ENCODE measurements at regions not wholly inside any gene's neighbourhood (a gene's known extent, or its start where the extent isn't known, plus 50 kb on each side); places are given as distances from the start of the nearest gene placed in this dataset.

GRCh38 chr5:57338068-57338867 is 144.3 kb downstream of the ACTBL2 start:
- DNase-seq (ENCODE audit: low read depth in 2 of 3, low spot score in 1 of 3), result no peak

GRCh38 chr5:57335092-57335660 is 147.4 kb downstream of the ACTBL2 start:
- DNase-seq (ENCODE audit: low read depth in 2 of 3, low spot score in 1 of 3), result no peak

- no peak for DNase-seq (ENCODE audit: low read depth in 2 of 3, low spot score in 1 of 3)
Measured at GRCh38 chr5:57334475-57334874, 148.1 kb downstream of the ACTBL2 start.

GRCh38 chr5:57332361-57332760 is 150.2 kb downstream of the ACTBL2 start:
- no peak for DNase-seq (ENCODE audit: low read depth in 2 of 3, low spot score in 1 of 3)

DNA sequence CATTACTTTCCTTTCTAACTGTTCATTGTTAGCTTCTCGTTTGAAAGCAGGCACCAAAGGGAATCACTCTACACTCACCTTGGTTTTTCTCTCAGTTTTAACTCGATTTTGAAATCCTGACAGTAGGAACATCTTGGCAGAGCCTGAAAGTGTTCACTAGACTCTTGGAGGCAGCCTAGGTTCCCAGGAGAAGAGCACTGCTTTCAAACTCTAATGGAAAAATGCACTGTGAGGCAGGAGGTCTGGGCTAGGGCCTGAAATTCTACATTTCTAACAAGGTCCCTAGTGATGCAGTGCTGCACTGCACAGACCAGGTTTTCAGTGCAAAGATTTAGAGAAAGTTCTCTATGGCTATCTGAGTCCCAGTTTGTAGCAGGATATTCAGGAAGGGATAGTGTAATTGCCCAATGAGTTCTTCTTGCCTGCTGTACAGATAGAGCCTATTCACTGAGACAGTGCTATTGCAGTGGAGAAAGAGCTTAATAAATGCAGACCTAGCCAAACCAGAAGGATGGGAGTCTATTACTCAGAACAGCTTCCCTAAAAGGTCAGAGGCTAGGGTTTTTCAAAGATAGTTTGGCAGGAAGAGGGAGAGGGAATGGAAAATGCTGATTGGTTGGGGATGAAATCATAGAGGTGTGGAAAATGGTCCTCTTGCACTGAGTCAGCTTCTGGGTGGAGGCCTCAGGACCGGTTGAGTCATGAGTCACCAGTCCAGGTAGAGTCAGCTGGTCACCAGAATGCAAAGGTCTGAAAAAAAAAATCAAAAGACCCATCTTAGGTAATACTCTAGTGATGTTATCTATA is 153.9 kb downstream of the GPBP1 start:
- DNase-seq (ENCODE audit: low read depth in 2 of 3, low spot score in 1 of 3), result no peak

DNA sequence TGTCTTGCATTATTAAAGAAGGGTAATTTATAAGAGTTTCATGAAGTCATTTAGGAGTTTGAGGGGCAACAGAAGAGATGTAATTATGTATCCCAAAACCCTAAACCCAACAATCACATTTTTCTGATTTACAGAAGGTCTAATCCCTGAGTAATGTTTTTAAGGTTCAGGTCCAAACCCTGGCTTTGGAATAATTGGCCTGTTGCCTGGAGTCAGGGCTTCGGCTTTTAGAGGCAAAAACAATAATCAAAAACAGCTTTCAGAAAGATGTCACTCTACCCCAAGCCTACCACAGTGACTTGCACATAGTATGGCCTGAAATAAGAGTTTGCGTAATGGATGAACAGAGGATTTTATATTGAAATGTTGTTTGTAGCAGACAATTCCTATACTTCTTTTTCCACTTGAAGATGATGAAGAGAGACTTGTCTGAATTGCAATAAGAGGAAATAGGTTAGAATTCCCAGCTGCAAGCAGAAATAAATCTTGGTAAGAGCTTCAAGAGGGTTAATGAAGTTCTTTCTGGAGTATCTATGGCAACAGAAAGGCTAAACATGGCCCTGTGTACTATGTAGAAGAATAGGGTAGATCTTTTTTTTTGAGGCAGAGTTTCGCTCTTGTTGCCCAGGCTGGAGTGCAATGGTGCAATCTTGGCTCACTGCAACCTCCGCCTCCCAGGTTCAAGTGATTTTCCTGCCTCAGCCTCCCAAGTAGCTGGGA is 152.0 kb downstream of the GPBP1 start:
- DNase-seq (ENCODE audit: low read depth in 2 of 3, low spot score in 1 of 3), result no peak

GRCh38 chr5:57324861-57325260 is 151.0 kb downstream of the GPBP1 start:
- DNase-seq (ENCODE audit: low read depth in 2 of 3, low spot score in 1 of 3), result no peak

DNA sequence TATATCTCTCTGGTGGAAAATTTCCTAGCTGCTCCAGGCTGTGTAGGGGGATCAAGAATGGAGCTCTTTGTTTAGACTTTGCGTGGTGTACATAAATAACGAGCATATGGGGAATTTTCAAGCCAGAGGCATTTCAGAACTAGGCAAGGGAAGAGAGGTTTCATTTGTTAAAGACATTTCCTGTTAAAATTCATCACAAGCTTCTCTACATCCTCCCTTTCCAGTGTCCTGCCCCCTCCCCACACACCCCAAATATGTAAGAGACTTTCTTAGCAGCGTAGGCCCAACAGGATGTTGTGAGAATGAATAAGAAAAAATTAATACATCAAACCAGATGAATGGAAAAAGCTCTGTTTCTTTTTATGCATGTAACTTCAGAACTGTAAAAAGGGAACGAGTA is 150.3 kb downstream of the GPBP1 start:
- DNase-seq (ENCODE audit: low read depth in 2 of 3, low spot score in 1 of 3), result no peak

DNA sequence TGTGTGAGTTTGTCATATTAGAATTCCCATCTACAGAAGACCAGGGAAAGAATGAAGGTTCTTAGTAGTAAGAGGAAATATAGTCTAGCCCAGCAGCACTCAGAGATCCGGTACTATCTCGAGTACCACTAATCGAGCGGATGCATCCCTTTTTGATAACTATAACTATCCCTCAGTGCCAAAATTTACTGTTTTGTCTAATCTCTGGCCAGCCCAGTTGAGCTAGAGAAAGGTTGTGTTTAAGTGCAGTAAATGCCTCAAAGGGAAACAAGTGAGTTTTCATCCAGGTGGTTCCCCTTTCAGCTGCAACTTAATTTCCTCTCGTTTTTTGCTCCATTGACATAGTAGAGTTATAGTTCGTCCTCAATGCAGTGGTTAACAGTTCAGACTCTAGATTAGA is 146.7 kb downstream of the GPBP1 start:
- no peak for DNase-seq (ENCODE audit: low read depth in 2 of 3, low spot score in 1 of 3)

DNA sequence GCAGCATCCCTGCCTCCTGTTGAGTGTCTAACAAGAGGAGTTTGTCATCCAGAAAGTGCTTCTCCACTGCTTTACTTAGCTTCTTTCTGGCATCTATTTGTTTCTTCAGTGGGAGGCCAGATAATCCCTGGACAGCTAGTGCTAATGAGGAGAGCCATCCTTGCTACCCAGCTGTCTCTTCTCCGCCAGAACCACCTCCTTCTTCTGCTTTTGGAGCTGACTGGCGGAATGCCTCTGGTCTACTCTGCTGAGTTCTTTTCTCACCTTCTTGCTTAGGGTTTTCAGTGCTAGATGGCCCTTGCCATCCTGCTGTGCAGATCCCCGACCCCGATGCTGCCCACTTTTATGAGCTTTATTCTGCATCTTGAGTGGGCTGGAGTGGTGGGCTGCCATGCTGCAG is 145.8 kb downstream of the GPBP1 start:
- no peak for DNase-seq (ENCODE audit: low read depth in 2 of 3, low spot score in 1 of 3)

DNA sequence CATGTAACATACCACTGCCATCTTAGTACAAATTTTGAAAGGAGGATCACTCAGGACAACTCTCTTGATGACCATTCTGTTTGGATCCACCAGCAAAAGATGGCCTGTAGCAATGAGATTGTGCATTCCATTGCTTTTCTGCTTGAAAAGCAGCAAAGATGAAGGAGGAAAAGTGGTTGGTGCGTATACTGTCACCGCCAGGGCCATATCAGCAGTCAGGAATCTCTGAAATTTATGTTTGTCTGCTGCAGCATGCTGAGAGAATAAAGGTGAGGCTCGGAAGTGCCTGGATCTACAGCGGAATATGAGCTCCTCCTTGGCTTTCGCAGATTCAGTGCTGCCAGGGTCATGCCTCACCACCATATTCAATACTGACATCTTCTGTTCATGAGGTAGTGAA is 144.4 kb downstream of the GPBP1 start:
- no peak for DNase-seq (ENCODE audit: low read depth in 2 of 3, low spot score in 1 of 3)

- DNase-seq (ENCODE audit: low read depth in 2 of 3, low spot score in 1 of 3), result no peak
Measured at GRCh38 chr5:57317341-57317740, 143.5 kb downstream of the GPBP1 start.

DNA sequence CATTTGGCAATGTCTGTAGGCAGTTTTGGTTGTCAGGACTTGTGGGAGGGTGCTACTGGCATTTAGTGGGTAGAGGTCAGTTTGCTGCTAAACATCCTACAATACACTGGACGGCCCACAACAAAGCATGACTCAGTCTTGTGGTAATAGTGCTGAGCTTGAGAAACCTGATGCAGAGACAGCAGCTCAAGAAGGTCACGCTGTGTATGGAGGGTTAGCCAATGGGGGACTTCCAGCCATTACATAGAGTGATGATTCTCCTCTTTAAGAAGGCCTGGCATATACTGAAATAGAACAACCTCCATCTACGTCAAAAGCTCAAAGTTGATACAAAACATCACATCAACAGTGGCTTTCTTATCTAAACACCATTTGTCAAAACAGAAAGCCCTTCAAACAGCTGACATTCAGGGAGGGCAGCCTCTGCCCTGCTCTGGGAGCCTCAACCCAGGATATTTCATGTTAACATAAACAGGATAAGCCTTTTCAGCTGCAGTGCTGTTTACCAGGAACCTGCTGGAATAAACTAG is 143.0 kb downstream of the GPBP1 start:
- DNase-seq (ENCODE audit: low read depth in 2 of 3, low spot score in 1 of 3), result no peak

DNA sequence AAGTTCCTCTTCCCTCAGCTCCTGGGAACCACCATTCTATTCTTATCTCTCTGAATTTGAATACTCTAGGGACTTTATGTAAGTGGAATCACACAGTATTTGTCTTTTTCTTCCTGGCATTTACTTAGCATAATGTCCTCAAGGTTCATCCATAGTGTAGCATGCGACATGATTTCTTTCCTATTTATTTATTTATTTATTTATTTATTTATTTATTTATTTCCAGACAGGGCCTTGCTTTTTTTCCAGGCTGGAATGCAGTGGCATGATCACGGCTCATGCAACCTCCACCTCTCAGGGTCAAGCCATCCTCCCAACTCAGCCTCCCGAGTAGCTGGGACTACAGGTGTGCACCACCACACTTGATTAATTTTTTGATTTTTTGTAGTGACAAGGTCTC is 142.1 kb downstream of the GPBP1 start:
- DNase-seq (ENCODE audit: low read depth in 2 of 3, low spot score in 1 of 3), result no peak
